HG03457 (cell line): ENCODE measurements at regions not wholly inside any gene's neighbourhood (a gene's known extent, or its start where the extent isn't known, plus 50 kb on each side); places are given as distances from the start of the nearest gene placed in this dataset.

Experiments used
- ATAC-seq: cut with Tn5 transposase; IDR thresholded peaks from one replicate; pipeline ENCODE4 v1.9.1; 2021; ENCODE audit warnings: moderate number of reproducible peaks; ENCODE audit not compliant: unreplicated experiment

DNA sequence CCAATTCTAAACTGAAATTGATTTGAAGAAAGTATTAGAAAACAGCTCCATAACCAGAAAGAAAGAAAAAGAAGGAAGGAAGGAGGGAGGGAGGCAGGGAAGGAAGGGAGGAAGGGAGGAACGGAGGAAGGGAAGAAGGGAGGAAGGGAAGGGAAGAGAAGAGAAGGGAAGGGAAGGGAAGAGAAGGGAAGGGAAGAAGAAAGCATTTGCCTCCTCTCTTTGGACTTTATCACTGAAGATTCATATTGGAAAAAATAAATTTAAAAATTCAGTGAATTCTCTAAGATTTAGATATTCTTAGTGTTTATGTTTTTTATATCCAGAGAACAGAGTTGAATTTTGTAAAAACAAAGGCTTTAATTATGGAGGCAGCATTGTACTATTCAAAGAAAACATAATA is 68.5 kb upstream of the NXT1 start:
- no peak for ATAC-seq

DNA sequence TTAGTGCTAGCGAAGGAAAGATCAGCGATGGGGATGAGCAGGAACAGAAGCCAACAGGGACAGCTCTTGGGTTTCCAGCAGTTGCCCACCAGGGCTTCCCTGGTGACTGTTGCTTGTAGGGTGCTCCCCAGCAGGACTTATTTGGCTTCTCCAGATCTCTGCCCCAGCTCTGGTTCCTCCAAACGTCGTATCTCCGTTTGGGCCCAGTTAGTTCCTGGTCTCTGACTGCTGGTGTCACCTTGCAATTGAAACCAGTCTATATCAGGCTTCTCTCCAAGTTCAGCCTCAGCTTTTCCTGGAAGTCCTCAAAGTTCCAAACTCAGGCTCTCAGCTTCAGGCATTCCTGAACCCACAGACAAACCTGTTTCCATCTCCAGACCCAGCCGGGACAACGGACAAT is 70.8 kb upstream of the NXT1 start:
- ATAC-seq: no peak

DNA sequence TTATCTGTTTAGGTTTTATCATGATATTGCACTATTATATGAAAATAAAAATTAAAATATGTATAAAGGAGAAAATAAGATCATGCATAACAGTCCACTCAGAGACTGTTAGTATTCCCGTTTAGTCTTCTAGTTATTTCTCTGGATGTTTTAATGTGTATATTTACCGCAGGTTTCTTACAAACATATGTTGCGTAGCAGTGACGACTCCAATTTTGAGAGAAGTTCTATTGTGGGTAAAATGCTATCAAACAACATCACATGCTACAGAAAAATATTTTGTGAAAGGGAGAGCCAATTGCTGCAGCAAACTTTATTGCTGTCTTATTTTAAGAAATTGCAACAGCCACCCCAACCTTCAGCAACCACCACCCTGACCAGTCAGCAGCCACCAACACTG is 72.4 kb upstream of the NXT1 start:
- ATAC-seq: no peak

DNA sequence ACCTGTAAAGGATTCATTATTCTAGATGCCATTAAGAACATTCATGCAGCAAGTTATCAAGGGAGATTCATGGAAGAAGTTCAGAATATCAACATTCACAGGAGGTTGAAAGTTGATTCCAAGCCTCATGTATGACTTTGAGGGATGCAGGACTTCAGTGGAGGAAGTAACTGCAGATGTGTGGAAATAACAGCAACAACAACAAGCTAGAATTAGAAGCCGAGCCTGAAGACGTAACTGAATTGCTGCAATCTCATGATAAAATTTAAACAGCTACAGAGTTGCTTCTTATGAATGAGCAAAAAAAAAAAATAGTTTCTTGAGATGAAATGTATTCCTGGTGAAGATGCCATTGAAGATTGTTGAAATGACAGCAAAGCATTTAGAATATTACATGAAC is 73.3 kb upstream of the NXT1 start:
- no peak for ATAC-seq

DNA sequence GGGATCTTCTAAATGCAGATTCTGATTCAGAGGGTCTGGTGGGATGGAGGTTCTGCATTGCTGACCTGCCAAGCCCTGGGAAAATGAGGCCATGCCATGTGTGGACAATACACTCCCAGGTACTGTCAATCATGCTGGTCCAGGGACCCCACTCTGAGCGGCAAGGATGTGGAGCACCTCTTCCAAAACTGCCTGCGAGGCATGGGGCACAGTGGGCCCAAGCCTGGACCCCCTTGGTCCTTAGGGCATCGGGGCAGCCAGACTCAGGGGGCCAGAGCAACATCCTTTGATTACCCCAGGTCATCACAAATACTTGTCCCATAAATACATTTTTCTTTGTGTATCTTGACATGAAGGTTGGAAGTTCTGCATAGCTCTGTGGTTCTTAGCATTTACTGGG is 76.8 kb upstream of the NXT1 start:
- no peak for ATAC-seq

DNA sequence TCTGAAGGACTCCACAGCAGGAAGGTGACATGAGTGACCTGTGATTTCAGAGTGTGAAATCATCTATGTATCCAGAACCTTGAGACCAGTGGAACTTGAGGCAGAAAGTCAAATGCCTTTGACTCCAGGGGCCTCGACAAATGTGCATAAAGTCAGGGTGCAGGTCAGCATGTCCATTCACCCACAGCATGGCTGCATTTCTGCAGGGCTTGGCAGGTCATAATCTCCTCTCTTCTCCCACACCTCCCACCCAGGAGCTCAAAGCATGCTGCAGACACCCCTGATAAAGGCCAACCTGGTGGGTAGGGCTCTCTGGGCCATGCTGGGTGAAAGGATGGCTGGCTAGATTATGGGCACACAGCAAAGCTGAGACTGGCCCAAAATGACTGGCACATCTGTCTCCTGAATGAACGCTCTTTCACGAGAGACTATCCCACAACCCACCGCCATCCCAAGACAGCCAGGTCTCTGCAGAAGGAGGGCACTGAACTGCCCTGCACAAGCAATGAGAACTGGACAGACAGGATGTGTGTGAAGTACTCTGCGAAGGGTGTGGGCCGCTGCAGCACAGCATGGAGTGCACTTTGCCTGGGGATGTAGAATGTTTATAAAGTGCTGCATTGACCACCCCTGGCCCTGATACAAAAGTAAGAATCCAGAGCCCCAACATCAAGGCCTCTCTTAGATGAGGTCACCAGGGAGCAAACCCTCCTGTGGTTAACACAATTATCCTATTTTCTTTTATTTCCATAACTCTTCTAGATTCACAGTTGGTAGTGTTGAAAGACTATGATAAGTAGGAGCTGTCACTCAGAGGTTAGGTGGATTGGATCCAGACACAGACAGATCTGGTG is 78.2 kb upstream of the NXT1 start:
- ATAC-seq: no peak

DNA sequence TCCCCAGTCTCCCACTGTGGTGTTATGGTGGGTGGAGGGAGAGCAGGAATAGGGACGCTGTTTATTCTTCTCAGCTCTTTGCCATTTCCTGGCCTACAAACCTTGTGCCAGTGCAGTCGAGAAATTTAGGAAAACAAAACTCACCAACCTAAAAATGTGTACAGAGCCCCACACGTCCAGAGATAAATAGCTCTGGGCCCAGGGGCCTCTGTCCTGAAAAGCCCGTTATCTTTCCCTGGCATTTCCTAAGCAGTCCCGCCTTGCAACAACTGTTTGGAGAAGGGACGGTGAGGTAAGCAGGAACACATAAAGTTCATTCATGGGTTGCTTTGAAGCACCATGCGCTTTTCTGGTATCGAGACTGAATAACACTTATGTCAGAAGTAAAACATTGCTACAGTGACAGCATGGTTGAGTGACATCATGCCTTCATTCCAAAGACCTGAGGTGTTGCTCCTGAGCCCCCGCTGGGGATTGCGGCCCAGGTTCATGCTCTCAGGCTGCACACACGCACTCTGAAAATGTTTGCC is 80.1 kb upstream of the NXT1 start:
- ATAC-seq: no peak

DNA sequence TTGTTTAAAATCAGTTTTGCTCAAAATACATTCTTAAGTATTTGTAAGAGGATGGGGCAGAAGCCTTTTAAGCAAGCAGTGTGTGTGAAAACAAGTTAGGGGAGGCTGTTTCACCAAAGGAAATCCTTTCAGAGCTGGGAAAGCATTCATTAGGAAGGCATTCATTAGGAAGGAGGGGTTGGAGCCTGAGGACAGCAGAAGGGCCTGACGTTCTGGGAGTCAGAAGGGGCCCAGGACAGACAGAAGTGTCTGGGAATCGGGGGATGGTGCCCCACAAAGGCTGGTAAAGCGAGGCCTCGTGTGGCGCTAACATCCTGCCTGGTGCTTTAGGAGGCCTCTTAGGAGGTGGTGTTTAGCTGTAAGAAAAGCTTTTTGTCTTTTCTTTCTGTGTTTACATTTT is 80.6 kb upstream of the NXT1 start:
- no peak for ATAC-seq

DNA sequence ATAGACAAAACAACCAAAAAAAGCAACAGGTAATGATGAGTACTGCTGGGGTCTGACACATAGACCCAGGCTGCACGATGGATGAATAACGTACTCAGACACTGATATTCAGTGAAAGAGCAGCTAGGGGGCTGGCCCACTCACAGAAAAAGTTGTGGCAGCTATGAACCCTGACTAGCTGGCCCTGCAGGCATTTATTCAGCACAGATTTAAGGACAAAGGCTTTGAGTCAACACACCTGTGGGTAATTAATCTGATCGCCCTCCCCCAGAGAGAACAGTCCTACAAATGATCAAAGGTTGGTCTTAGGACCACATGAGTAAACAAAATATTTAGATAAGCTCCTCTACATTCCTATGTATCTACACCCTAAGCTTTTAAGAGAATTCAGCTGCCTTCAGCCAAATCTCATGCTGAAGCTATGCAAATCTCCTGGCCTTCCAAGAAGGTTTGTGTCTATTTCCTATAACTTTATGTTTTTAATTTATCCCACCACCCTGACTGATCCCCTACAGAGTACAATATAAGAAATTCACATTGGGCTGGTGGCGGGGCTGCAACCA is 81.7 kb upstream of the NXT1 start:
- no peak for ATAC-seq

DNA sequence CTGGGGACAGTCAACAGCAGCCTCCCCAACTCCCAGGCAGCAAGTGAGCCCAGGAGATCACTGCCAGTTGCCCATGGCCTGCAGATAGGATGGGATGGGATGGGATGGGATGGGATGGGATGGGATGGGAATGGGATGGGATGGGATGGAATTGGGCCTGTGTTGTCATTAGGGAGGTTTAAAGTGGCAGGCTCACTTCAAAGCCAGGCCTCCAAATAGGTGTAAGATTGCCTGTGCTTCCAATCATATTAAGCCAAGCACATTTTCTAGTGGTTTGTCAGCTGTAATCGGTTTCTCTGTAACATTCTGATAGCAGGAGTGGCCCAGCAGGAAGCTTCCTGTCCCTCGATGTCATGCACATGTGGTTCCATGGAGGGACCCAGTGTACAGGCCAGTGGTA is 82.7 kb upstream of the NXT1 start:
- ATAC-seq: no peak

DNA sequence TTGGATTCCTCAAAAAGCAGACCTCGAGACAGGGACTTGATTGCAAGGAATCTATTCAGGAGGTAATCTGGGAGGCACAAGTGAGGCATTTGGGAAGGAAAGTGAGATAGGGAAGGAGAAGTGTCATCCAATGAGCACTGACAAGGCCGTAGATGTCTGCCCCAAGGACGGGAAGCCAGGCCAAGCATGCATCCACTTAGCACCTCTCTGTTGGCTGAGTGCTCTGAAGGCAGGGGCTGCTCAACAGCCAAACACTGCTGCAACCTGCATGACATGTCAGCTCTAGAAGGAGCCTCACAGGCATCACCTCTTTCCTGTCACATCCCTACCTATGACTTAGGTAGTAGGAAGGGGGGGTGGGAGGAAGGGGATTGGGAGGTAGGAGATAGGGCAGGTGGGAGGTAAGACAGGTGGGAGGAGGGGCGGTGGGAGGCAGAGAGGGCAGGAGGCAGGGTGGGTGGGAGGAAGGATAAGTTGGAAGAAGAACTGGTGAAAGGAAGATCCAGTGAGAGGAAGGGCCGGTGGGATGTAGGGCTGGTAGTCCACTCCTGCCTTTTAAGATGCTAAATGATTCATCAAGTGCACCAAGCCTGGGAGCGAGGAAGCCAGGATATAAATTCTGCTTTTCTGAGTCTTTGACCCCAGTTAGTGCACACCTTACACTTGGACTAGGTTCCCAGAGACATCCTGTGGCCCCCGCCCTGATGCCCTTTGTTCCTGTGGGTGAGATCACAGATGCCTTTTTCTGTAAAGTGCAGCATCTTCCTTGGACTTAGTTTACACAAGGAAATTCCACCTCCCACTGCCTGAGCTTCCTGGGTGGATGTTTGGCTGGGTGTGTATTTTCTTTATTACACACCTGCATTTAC is 83.8 kb upstream of the NXT1 start:
- ATAC-seq: no peak

DNA sequence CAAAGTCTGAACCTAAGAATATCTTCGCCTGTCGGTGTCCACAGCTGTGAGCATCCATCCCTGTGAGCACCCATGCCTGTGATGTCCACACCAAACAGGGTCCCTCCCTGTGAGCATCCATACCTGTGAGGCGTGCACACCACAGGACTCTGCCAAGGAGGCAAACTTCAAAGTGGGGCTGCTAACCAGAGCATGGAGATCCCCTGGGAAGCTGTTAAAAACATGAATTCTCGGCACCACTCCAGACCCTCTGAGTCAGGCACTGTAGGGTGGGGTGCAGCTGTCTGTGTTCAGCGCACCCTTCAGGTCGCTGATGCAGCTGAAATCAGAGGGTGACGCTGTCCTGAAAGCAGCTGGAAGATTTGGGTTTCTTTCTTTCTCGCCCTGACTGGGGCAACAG is 85.4 kb upstream of the NXT1 start:
- no peak for ATAC-seq

DNA sequence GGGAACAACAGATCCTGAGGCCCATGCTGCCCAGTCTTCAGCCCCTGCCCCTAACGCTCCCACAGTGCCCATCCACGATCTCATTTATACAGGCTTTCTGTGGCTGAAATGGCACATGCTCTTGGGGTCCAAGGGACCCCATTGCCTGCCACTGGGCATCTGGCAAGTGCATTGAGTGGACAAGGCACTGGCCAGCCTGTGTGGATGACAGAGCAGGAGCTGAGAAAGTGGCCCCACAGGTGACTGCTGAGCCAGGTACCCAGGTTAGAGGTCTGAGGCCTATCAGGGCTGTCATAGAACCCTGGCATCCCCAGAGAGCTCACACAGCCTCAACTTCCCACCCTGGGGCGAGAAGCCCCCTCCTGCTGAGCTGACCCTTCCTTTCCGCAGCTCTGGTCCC is 86.0 kb upstream of the NXT1 start:
- no peak for ATAC-seq

DNA sequence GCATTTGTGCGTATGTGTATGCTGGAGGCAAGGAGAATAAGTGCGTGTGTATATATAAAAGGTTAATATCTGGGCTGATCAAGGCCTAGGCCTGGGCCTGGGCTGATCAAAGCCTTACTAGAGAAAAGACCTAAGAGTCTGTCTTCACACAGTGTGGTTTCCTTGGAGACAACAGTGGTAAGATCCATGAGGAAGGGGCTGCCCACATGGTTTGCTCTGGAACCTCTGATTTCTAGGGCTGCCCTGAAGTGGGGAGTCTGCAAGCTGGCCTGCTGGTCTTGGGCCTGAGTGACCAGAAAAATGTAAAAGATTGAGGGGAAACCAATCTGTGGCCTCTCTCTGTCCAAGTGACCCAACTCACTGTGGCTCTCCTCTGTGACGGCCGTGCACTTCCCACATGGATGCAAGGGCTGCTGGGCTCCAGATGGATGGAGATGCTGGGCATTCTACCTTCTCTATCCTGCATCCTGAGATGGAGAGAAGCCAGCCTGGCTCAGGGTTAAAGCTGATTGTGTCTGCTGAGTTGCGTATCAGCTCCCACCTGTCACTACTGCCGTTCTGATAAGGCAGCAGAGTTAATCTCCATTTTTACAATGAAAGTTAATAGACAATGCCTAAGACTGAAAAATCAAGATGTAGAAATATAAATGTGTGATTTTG is 90.3 kb upstream of the NXT1 start:
- no peak for ATAC-seq

DNA sequence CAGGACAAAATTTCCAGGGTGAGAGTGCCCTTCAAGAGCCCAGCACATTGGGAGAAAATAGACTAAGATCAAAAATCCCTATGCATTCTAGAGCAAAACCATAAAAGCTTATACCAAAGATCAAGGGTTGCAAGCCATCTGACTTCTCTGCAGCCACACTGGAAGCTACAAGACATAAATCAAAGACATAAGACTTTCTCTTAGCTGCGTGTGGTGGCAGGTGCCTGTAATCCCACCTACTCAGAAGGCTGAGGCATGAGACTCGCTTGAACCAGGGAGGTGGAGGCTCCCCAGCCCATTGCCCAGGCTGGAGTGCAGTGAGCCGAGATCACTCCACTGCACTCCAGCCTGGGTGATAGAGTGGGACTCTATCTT is 91.9 kb upstream of the NXT1 start:
- no peak for ATAC-seq

DNA sequence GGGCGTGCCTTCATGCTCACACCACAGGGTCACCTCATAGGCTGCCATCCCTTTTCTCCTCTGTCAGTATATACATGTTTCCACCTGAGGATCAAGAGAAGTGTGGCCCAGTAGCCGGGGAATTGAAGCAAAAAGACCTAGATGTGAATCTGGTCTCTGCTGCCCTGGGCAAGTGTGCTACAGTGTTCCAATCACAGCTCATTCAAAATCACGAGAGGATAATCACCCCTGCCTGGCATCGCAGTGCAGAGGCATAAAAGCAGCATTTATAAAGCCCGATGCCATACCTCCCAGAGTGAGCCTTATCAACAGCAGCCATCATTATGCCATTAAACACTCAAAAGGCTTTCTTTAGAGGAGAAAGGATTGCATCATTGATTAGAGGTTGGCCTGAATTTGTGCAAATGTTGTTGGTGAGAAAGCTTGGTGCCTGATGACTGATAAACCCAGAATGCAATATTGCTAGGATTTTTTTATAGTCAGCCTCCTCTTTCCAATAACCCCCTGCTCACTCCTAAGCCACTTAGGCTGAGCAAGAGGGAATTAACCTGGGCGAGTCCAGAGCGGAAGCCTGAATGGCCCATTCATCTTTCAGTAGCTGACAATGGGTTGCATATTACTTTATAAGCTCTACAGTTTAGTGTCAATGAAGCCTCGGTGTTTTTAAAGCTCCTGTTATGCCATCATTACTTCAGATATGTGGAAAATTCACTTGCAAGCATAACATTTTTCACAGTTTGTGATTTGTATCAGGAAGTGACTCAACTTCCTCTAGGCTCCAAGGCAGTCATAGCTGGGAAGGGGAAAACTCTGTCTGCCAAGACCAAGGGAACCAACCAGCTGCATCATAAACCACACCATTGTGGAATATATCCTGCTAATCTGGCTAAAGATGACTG is 92.5 kb upstream of the NXT1 start:
- ATAC-seq: no peak

DNA sequence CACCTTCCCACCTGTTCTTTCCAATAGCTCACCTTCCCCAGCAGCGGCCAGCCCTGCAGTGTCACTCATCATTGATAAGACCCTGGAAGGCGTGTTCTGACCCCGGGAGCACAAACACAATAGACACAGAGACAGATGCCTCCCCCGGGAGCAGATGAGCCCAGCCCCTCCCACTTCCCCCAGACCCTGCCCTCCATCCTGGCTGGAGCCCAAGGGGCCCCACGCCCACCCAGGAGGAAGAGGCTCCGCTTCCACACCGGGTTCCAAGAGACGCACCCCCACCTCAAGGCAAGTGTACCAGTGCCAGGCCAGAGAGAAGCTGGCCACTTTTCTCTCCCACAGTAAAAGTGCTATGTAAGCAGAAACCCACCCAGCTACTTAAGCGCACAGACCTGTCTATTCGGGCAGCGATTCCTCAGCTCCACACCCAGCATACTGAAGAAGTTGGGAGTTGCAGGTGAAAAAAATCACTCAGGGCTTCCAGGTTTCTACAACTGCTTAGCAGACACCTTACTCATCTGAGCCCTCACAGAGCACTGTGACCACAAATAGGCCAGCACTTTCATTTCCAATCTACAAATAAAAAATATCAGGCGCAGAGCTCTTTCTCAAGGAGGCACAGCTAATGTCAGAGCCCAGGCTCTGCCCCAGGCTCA is 93.4 kb upstream of the NXT1 start:
- no peak for ATAC-seq

DNA sequence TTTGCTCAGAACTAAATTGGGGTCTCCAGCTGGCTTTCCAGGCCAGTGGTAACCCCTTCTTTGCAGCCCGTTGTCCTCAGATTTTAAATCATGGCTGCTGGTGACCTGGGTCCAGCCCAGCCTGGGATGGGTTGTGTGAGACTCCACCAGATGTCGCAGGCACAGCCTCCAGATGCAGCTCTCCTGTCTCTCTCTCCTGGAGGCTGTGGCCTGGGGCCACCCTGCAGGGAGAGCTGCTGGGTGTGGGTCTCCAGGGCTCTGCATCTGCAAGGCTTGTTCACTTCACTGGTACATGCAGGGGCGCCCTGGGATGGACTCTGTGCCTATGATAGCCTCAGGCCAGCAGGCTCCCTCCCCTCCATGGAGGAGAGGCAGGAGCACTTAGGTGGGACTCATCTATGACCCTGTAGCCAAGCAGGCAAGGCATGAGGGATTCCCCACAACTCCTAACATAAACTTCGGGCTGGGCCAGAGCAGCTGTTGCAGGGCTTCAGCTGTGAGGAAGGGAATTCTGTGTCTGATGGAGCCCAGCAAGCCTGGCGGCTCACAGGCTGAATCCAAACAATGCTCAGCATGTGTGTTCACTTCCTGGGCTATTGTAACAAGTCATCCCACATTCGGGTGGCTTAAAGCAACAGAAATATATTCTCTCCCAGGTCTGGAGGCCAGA is 94.7 kb upstream of the NXT1 start:
- no peak for ATAC-seq

DNA sequence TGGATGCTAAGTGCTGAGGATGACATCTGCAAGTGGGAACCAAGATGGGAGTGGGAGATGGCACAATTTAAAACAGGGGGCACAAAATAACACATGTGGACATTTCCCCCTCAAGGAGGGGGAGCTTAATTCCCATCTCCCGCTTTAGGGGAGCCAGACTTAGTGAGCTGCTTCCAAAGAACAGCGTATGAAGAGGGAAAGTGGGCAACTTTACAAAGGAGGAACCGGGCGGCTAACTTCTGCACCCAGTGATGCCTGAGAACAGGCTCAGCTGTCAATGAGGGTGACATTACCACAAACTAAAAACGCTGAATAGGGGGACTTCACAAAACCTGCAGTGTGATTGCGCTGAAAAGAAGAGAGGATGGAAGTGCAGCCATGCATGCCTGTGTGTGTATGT is 95.5 kb upstream of the NXT1 start:
- no peak for ATAC-seq
